ENCODE measurements at regions not wholly inside any gene's neighbourhood (a gene's known extent, or its start where the extent isn't known, plus 50 kb on each side); places are given as distances from the start of the nearest gene placed in this dataset.

GRCh38 chr10:53123311-53123710 is 350.7 kb upstream of the MBL2 start:
- TF ChIP-seq POLR2AphosphoS5 (IDR thresholded peaks at IDR 0.05; ENCODE audit: low read depth, low read length) (no peak), POLR2A (IDR thresholded peaks at IDR 0.05; ENCODE audit: borderline replicate concordance, extremely low read depth, insufficient read depth, insufficient read length) (no peak), CEBPB (IDR thresholded peaks at IDR 0.05; ENCODE audit: low read depth) (no peak), SRF (IDR thresholded peaks at IDR 0.05; ENCODE audit: low read depth) (no peak), EGR1 (IDR thresholded peaks at IDR 0.05; ENCODE audit: low read depth) (no peak), CTCF (IDR thresholded peaks at IDR 0.05 in 2 of 3, conservative IDR thresholded peaks at IDR 0.05 in 1 of 3; ENCODE audit: borderline replicate concordance in 1 of 3, insufficient read depth in 1 of 3, low read depth in 2 of 3, low read length in 2 of 3) (no peak), RAD21 (IDR thresholded peaks at IDR 0.05; ENCODE audit: low read depth) (no peak), EZH2 (IDR thresholded peaks at IDR 0.05) (no peak), TCF7L2 (IDR thresholded peaks at IDR 0.05; ENCODE audit: borderline replicate concordance, extremely low read depth, insufficient read depth, insufficient read length) (no peak), EZH2phosphoT487 (IDR thresholded peaks at IDR 0.05; ENCODE audit: borderline replicate concordance) (no peak)
- TF ChIP-seq, protein P1, sequence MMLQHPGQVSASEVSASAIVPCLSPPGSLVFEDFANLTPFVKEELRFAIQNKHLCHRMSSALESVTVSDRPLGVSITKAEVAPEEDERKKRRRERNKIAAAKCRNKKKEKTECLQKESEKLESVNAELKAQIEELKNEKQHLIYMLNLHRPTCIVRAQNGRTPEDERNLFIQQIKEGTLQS (IDR thresholded peaks at IDR 0.05), result no peak
- TF ChIP-seq, protein P2, sequence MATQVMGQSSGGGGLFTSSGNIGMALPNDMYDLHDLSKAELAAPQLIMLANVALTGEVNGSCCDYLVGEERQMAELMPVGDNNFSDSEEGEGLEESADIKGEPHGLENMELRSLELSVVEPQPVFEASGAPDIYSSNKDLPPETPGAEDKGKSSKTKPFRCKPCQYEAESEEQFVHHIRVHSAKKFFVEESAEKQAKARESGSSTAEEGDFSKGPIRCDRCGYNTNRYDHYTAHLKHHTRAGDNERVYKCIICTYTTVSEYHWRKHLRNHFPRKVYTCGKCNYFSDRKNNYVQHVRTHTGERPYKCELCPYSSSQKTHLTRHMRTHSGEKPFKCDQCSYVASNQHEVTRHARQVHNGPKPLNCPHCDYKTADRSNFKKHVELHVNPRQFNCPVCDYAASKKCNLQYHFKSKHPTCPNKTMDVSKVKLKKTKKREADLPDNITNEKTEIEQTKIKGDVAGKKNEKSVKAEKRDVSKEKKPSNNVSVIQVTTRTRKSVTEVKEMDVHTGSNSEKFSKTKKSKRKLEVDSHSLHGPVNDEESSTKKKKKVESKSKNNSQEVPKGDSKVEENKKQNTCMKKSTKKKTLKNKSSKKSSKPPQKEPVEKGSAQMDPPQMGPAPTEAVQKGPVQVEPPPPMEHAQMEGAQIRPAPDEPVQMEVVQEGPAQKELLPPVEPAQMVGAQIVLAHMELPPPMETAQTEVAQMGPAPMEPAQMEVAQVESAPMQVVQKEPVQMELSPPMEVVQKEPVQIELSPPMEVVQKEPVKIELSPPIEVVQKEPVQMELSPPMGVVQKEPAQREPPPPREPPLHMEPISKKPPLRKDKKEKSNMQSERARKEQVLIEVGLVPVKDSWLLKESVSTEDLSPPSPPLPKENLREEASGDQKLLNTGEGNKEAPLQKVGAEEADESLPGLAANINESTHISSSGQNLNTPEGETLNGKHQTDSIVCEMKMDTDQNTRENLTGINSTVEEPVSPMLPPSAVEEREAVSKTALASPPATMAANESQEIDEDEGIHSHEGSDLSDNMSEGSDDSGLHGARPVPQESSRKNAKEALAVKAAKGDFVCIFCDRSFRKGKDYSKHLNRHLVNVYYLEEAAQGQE (IDR thresholded peaks at IDR 0.05; ENCODE audit: low read depth), result no peak
- TF ChIP-seq, protein P3, sequence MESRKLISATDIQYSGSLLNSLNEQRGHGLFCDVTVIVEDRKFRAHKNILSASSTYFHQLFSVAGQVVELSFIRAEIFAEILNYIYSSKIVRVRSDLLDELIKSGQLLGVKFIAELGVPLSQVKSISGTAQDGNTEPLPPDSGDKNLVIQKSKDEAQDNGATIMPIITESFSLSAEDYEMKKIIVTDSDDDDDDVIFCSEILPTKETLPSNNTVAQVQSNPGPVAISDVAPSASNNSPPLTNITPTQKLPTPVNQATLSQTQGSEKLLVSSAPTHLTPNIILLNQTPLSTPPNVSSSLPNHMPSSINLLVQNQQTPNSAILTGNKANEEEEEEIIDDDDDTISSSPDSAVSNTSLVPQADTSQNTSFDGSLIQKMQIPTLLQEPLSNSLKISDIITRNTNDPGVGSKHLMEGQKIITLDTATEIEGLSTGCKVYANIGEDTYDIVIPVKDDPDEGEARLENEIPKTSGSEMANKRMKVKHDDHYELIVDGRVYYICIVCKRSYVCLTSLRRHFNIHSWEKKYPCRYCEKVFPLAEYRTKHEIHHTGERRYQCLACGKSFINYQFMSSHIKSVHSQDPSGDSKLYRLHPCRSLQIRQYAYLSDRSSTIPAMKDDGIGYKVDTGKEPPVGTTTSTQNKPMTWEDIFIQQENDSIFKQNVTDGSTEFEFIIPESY (IDR thresholded peaks at IDR 0.05; ENCODE audit: extremely low read depth, insufficient replicate concordance, low read length), result no peak
